ENCODE measurements at regions not wholly inside any gene's neighbourhood (a gene's known extent, or its start where the extent isn't known, plus 50 kb on each side); places are given as distances from the start of the nearest gene placed in this dataset.
"Not testable (repeated sequence)": the region's sequence is repeated elsewhere in the genome, so short reads cannot be mapped to it uniquely, and the experiment has no call there.

GRCh38 chr1:157319567-157319966 is 181.4 kb upstream of the ETV3 start:
- H3K27ac ChIP-seq (ENCODE audit: insufficient read depth, low read length), result no peak overlapping the region
- H3K36me3 ChIP-seq (ENCODE audit: control insufficient read depth, insufficient read depth, low read length), result no peaks in the 10 kb centered on the region
- H3K4me1 ChIP-seq (ENCODE audit: control insufficient read depth, extremely low read depth, insufficient read depth, low read length), result no peaks in the 10 kb centered on the region
- H3K4me3 ChIP-seq (replicated peaks in 1 of 4; ENCODE audit: control extremely low read depth in 1 of 4, insufficient read depth in 1 of 4, low read depth in 3 of 4, low read length in 4 of 4), result no peak overlapping the region
- H3K27me3 ChIP-seq (ENCODE audit: control insufficient read depth, insufficient read depth, low read length), result no peaks in the 10 kb centered on the region
- H2AFZ ChIP-seq (ENCODE audit: low read length), result no peak overlapping the region
- H3K4me2 ChIP-seq (ENCODE audit: extremely low read depth, insufficient read depth, low read length), result no peak overlapping the region
- H3K9me3 ChIP-seq (ENCODE audit: control insufficient read depth, insufficient read depth, low read depth, low read length), result no peaks in the 10 kb centered on the region
- H3K79me2 ChIP-seq (ENCODE audit: control insufficient read depth, insufficient read depth, low read length), result no peaks in the 10 kb centered on the region
- DNase-seq (ENCODE audit: low read depth in 2 of 2), result no peak
- no peak overlapping the region for H3K9ac ChIP-seq (ENCODE audit: insufficient read depth, low read length)
- TF ChIP-seq EZH2 (IDR thresholded peaks at IDR 0.05; ENCODE audit: low read length, missing control alignments) (no peak), CTCF (conservative IDR thresholded peaks at IDR 0.05 in 1 of 2, IDR thresholded peaks at IDR 0.05 in 1 of 2; ENCODE audit: low read depth in 1 of 2, low read length in 2 of 2) (no peak)
- H4K20me1 ChIP-seq (ENCODE audit: control insufficient read depth, extremely low read depth, insufficient read depth, low read length), result no peaks in the 10 kb centered on the region

GRCh38 chr1:157317229-157317628 is 179.0 kb upstream of the ETV3 start:
- not testable (repeated sequence) for H3K27ac ChIP-seq (ENCODE audit: insufficient read depth, low read length); H2AFZ ChIP-seq (ENCODE audit: low read length); H3K4me1 ChIP-seq (ENCODE audit: control insufficient read depth, extremely low read depth, insufficient read depth, low read length); H3K27me3 ChIP-seq (ENCODE audit: control insufficient read depth, insufficient read depth, low read length); DNase-seq (ENCODE audit: low read depth in 2 of 2); H3K9me3 ChIP-seq (ENCODE audit: control insufficient read depth, insufficient read depth, low read depth, low read length); H3K79me2 ChIP-seq (ENCODE audit: control insufficient read depth, insufficient read depth, low read length); H4K20me1 ChIP-seq (ENCODE audit: control insufficient read depth, extremely low read depth, insufficient read depth, low read length); H3K36me3 ChIP-seq (ENCODE audit: control insufficient read depth, insufficient read depth, low read length); H3K4me2 ChIP-seq (ENCODE audit: extremely low read depth, insufficient read depth, low read length); H3K9ac ChIP-seq (ENCODE audit: insufficient read depth, low read length); H3K4me3 ChIP-seq (replicated peaks in 1 of 4; ENCODE audit: control extremely low read depth in 1 of 4, insufficient read depth in 1 of 4, low read depth in 3 of 4, low read length in 4 of 4)

DNA sequence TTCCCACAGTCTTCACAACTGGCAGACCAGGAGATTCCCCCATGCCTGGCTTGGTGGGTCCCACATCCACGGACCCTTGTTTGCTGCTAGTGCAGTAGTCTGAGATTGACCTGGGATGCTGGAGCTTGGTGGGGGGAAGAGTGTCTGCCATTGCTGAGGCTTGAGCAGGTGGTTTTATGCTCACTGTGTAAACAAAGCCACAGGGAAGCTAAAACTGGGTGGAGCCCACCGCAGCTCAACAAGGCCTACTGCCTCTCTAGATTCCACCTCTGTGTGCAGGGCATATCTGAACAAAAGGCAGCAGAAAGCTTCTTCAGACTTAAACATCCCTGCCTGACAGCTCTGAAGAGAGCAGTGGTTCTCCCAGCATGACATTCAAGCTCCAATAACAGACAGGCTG is 177.3 kb upstream of the ETV3 start:
- H3K36me3 ChIP-seq (ENCODE audit: control insufficient read depth, insufficient read depth, low read length), result no peaks in the 10 kb centered on the region
- H3K79me2 ChIP-seq (ENCODE audit: control insufficient read depth, insufficient read depth, low read length), result no peaks in the 10 kb centered on the region
- DNase-seq (ENCODE audit: low read depth in 2 of 2), result no peak
- H3K4me1 ChIP-seq (ENCODE audit: control insufficient read depth, extremely low read depth, insufficient read depth, low read length), result no peaks in the 10 kb centered on the region
- no peak overlapping the region for H3K9ac ChIP-seq (ENCODE audit: insufficient read depth, low read length)
- H3K4me3 ChIP-seq (replicated peaks in 1 of 4; ENCODE audit: control extremely low read depth in 1 of 4, insufficient read depth in 1 of 4, low read depth in 3 of 4, low read length in 4 of 4), result no peak overlapping the region
- no peaks in the 10 kb centered on the region for H3K27me3 ChIP-seq (ENCODE audit: control insufficient read depth, insufficient read depth, low read length)
- no peak overlapping the region for H3K4me2 ChIP-seq (ENCODE audit: extremely low read depth, insufficient read depth, low read length)
- no peak overlapping the region for H3K27ac ChIP-seq (ENCODE audit: insufficient read depth, low read length)
- no peak overlapping the region for H2AFZ ChIP-seq (ENCODE audit: low read length)
- no peak for TF ChIP-seq EZH2 (IDR thresholded peaks at IDR 0.05; ENCODE audit: low read length, missing control alignments)
- no peak for TF ChIP-seq CTCF (conservative IDR thresholded peaks at IDR 0.05 in 1 of 2, IDR thresholded peaks at IDR 0.05 in 1 of 2; ENCODE audit: low read depth in 1 of 2, low read length in 2 of 2)
- H3K9me3 ChIP-seq (ENCODE audit: control insufficient read depth, insufficient read depth, low read depth, low read length), result no peaks in the 10 kb centered on the region
- peaks cover 3% of the 10 kb centered on the region for H4K20me1 ChIP-seq (ENCODE audit: control insufficient read depth, extremely low read depth, insufficient read depth, low read length)

DNA sequence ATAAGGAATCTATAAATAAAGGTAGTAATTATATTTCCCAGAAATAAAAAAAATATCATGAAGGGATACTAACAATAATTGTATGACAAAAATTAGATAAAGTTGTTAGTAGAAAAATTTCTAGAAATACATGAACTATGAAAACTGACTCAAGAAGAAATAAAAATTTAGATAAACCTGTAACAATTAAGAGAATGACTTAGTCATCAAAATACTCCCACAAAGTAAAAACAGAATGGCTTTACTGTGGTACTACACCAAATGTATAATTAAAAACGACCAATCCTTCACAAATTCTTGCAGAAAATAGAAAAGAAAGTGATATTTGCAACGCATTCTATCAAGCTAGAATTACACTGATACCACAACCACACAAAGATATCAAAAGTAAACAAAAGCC is 176.2 kb upstream of the ETV3 start:
- Histone ChIP-seq H3K4me3 (replicated peaks in 1 of 4; ENCODE audit: control extremely low read depth in 1 of 4, insufficient read depth in 1 of 4, low read depth in 3 of 4, low read length in 4 of 4) (no peak overlapping the region), H3K27me3 (ENCODE audit: control insufficient read depth, insufficient read depth, low read length) (no peaks in the 10 kb centered on the region), H3K9ac (ENCODE audit: insufficient read depth, low read length) (no peak overlapping the region), H3K9me3 (ENCODE audit: control insufficient read depth, insufficient read depth, low read depth, low read length) (no peaks in the 10 kb centered on the region), H3K4me1 (ENCODE audit: control insufficient read depth, extremely low read depth, insufficient read depth, low read length) (no peaks in the 10 kb centered on the region), H3K27ac (ENCODE audit: insufficient read depth, low read length) (no peak overlapping the region), H4K20me1 (ENCODE audit: control insufficient read depth, extremely low read depth, insufficient read depth, low read length) (peaks cover 3% of the 10 kb centered on the region), H3K79me2 (ENCODE audit: control insufficient read depth, insufficient read depth, low read length) (no peaks in the 10 kb centered on the region), H2AFZ (ENCODE audit: low read length) (no peak overlapping the region), H3K36me3 (ENCODE audit: control insufficient read depth, insufficient read depth, low read length) (no peaks in the 10 kb centered on the region), H3K4me2 (ENCODE audit: extremely low read depth, insufficient read depth, low read length) (no peak overlapping the region)
- no peak for DNase-seq (ENCODE audit: low read depth in 2 of 2)
- TF ChIP-seq EZH2 (IDR thresholded peaks at IDR 0.05; ENCODE audit: low read length, missing control alignments) (no peak), CTCF (conservative IDR thresholded peaks at IDR 0.05 in 1 of 2, IDR thresholded peaks at IDR 0.05 in 1 of 2; ENCODE audit: low read depth in 1 of 2, low read length in 2 of 2) (no peak)

Measured in fibroblast of lung (primary cell).